Tibial nerve (tissue), 4 donors: ENCODE measurements at regions not wholly inside any gene's neighbourhood (a gene's known extent, or its start where the extent isn't known, plus 50 kb on each side); places are given as distances from the start of the nearest gene placed in this dataset.

Source experiments
- DNase-seq, 2 donors: peaks; one replicate each; pipeline ENCODE4 v3.0.0-alpha.2; 2019; ENCODE audit warnings: low spot score in 2 of 2
- H3K27ac ChIP-seq, 4 donors: fragments of 200-600 bp; sonication (generic) in 3 of 4; one replicate each; pipeline ENCODE4 v1.5.1; 2017 to 2019; ENCODE audit warnings: mild to moderate bottlenecking in 1 of 4
- H3K27me3 ChIP-seq, 2 donors: fragments of 200-600 bp; sonication (generic) in 1 of 2; one replicate each; pipeline versions ENCODE4 v1.5.1 to v1.6.0; 2017 to 2019
- H3K36me3 ChIP-seq, 3 donors: fragments of 200-600 bp; sonication (generic); one replicate each; pipeline ENCODE4 v1.5.1; 2018 to 2019
- H3K4me1 ChIP-seq, 4 donors: fragments of 200-600 bp; sonication (generic) in 3 of 4; one replicate each; pipeline ENCODE4 v1.5.1; 2017 to 2019
- H3K4me3 ChIP-seq, 4 donors: fragments of 200-600 bp; sonication (generic) in 3 of 4; one replicate each; pipeline ENCODE4 v1.5.1; 2017 to 2019; ENCODE audit warnings: mild to moderate bottlenecking in 1 of 4, moderate library complexity in 1 of 4
- H3K9me3 ChIP-seq, 4 donors: fragments of 200-600 bp; sonication (generic) in 3 of 4; one replicate each; pipeline ENCODE4 v1.5.1; 2017 to 2019
- CTCF ChIP-seq, 5 experiments: fragments of 200-600 bp in 3 of 5; fragments of 450-650 bp in 2 of 5; sonication (generic) in 3 of 5; IDR thresholded peaks; one replicate each; pipeline ENCODE4 v1.5.1; 2016 to 2019; ENCODE audit warnings: antibody characterized with exemption in 5 of 5, mild to moderate bottlenecking in 3 of 5, moderate library complexity in 2 of 5
- EP300 ChIP-seq, 2 donors: sonication (generic); formaldehyde crosslinking; IDR thresholded peaks; one replicate each; pipeline ENCODE4 v1.6.1; 2017; ENCODE audit warnings: antibody characterized with exemption in 2 of 2, mild to moderate bottlenecking in 1 of 2
- POLR2A ChIP-seq, 2 donors: fragments of 450-650 bp; IDR thresholded peaks; one replicate each; pipeline ENCODE4 v1.6.1; 2017; ENCODE audit warnings: antibody characterized with exemption in 2 of 2, mild to moderate bottlenecking in 2 of 2, moderate library complexity in 2 of 2
- whole genome bisulfite sequencing, 2 donors: methylation state at CpG; one replicate each; pipeline ENCODE4 v1.1.5; 2018; 5-methylcytosine and 5-hydroxymethylcytosine counted together

GRCh38 chr18:77776104-77776503 lies 526.5 kb downstream of the GALR1 start:
- no peaks in the 10 kb centered on the region for H3K9me3 ChIP-seq
- no peaks in the 10 kb centered on the region for H3K4me1 ChIP-seq
- DNase-seq, result no peak
- no peaks in the 10 kb centered on the region for H3K36me3 ChIP-seq
- no peak overlapping the region for H3K4me3 ChIP-seq
- no peak for TF ChIP-seq POLR2A (IDR thresholded peaks at IDR 0.05)
- TF ChIP-seq EP300 (IDR thresholded peaks at IDR 0.05), result no peak
- TF ChIP-seq CTCF (IDR thresholded peaks at IDR 0.05), result no peak
- WGBS, 2 donors, result 89 to 90% methylated on average over 12 of the region's 12 CpGs
- H3K27ac ChIP-seq, result no peak overlapping the region
- no peaks in the 10 kb centered on the region for H3K27me3 ChIP-seq

DNA sequence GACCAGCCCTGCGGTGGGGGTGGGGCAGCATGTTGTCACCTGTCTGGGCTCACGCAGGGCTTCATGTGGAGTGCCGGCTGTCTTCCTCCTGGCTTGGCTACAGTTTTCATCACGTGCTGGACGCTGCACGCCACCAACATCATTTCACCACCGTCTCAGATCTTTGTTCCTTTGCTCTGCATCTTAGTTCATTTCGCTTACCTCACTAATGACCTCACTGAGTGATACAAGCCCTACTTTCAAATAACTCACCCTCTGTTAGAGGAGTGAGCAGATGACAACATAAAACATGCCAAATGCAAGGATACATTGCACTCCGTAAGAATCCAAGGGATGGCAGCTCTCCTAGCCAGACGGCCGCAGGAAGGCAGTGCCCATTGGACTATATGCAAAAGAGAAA lies 527.5 kb downstream of the GALR1 start:
- no peaks in the 10 kb centered on the region for H3K36me3 ChIP-seq
- no peaks in the 10 kb centered on the region for H3K4me1 ChIP-seq
- H3K27ac ChIP-seq, result no peak overlapping the region
- H3K4me3 ChIP-seq, result no peak overlapping the region
- no peaks in the 10 kb centered on the region for H3K27me3 ChIP-seq
- 85 to 90% methylated on average over 11 of the region's 11 CpGs for WGBS, 2 donors
- TF ChIP-seq EP300 (IDR thresholded peaks at IDR 0.05), result no peak
- no peak for TF ChIP-seq CTCF (IDR thresholded peaks at IDR 0.05)
- no peak for TF ChIP-seq POLR2A (IDR thresholded peaks at IDR 0.05)
- H3K9me3 ChIP-seq, result no peaks in the 10 kb centered on the region
- DNase-seq, result no peak

DNA sequence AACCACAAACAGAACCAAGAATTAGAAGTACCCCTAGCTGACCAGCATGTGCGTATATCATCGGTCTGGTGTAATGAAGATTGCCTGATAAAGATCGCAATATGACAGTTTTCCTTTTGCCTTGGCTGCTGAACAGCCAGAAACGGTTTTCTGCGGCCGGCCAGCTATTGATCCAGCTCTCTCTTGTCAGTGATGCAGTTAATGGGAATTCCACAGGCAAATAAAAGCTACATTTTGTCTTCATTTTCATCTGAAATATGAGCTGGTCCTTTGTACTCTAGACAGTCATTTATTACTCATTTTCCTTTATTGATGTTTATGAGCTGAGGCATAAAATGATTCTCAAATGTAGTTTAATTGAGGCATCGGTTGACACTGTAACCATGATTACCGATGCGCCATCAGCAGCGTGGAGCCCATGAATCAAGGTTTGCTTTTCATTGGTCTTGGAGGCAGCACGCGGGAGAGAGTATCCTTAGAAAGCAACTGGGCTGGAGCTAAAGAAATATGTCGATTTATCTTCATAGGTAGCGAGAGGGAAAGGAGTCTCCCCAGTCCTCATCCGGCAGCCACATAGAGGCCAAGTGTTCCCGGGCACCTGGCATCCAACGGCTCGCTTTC lies 535.2 kb downstream of the GALR1 start:
- WGBS, 2 donors, result 88 to 89% methylated on average over 18 of the region's 18 CpGs
- no peak for TF ChIP-seq CTCF (IDR thresholded peaks at IDR 0.05)
- no peak for DNase-seq
- no peak overlapping the region for H3K27ac ChIP-seq
- H3K27me3 ChIP-seq, result no peaks in the 10 kb centered on the region
- H3K4me3 ChIP-seq, result no peak overlapping the region
- H3K36me3 ChIP-seq, result no peaks in the 10 kb centered on the region
- no peaks in the 10 kb centered on the region for H3K9me3 ChIP-seq
- H3K4me1 ChIP-seq, result no peaks in the 10 kb centered on the region

DNA sequence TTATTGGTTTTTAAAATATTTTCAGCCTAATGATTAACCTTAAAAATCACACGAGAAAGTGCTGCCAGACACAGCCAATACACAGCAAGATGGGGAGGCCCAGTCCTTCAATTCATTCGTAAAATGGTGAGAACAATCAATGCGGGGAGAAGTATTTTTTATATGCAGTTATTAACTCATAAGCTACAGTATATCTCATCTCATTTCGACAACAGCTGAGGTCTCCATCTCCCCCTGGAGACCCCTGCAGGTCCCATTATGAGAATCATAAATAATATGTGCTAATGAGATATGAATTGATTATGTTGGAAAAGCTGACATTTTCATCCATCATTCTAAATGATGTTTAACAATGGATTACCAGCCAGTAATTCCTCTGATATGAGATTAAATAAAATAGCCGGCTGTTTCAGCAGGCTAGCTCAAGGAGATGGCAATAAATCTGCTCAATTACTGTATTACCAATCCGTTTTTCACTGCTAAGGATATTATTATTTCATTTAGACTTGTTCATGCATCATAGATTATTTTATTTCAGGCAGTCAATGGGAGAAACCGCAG lies 535.8 kb downstream of the GALR1 start:
- Histone ChIP-seq H3K9me3 (no peaks in the 10 kb centered on the region), H3K27ac (no peak overlapping the region), H3K4me1 (no peaks in the 10 kb centered on the region), H3K4me3 (no peak overlapping the region), H3K36me3 (no peaks in the 10 kb centered on the region), H3K27me3 (no peaks in the 10 kb centered on the region)
- WGBS, 2 donors, result 78% methylated on average over 7 of the region's 7 CpGs
- no peak for TF ChIP-seq EP300 (IDR thresholded peaks at IDR 0.05)
- no peak for TF ChIP-seq POLR2A (IDR thresholded peaks at IDR 0.05)
- TF ChIP-seq CTCF (IDR thresholded peaks at IDR 0.05), result no peak
- no peak for DNase-seq

GRCh38 chr18:77803024-77803423 lies 553.4 kb downstream of the GALR1 start:
- Histone ChIP-seq H3K36me3 (no peaks in the 10 kb centered on the region), H3K27ac (no peak overlapping the region), H3K9me3 (peaks cover 0 to 10% (median 0%) of the 10 kb centered on the region in 4 donors), H3K4me1 (no peaks in the 10 kb centered on the region), H3K4me3 (no peak overlapping the region), H3K27me3 (no peaks in the 10 kb centered on the region)
- DNase-seq, result no peak
- 70% methylated on average over 3 of the region's 3 CpGs for WGBS, 2 donors
- TF ChIP-seq EP300 (IDR thresholded peaks at IDR 0.05) (no peak), POLR2A (IDR thresholded peaks at IDR 0.05) (no peak), CTCF (IDR thresholded peaks at IDR 0.05) (no peak)
